GM15510 (cell line): ENCODE measurements at regions not wholly inside any gene's neighbourhood (a gene's known extent, or its start where the extent isn't known, plus 50 kb on each side); places are given as distances from the start of the nearest gene placed in this dataset.

Source experiments
- POLR2A ChIP-seq: IDR thresholded peaks from 3 replicates; pipeline ENCODE4 v1.6.1; 2011; ENCODE audit warnings: borderline replicate concordance; ENCODE audit not compliant: insufficient read length; ENCODE audit errors: extremely low read depth

DNA sequence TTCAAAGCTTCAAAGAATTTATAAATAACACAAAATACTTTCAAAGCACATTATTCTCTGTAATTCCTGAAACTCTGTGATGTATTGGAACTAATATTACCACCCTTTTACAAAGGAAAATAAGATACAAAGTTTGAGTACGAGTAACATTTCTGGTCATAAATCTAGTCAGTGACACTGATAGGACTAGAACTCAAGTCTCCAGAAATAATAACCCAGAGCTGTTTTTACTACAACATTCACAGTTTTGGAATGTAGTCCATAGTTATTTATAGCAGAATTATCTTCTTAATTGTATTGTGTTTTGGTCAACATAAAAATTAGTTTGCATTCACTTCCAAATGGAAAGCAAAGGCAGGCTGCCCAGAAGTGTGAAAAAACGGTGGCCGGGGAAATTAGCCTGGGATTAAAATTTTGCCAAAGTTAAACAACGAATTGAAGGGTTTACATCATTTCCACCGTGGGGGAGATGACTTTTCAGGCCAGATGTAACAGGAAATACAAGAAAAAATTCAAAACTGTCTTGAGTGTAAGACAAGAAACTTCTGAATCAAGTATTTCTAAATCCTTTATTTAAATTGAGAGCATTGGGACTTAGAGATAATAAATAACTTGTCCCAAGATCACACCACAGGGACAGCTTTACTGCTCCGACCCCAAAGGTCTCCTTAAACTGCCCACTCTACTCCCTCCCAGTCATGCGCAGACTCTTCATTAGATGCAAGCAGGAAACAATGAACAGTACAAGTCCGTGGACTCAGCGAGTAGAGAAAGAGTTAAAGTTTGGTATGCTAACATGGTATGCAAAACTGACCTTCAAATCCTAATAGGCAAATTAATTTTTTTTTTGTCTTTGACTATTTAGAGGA lies 74.3 kb upstream of the VGLL4 start:
- no peak for TF ChIP-seq POLR2A

DNA sequence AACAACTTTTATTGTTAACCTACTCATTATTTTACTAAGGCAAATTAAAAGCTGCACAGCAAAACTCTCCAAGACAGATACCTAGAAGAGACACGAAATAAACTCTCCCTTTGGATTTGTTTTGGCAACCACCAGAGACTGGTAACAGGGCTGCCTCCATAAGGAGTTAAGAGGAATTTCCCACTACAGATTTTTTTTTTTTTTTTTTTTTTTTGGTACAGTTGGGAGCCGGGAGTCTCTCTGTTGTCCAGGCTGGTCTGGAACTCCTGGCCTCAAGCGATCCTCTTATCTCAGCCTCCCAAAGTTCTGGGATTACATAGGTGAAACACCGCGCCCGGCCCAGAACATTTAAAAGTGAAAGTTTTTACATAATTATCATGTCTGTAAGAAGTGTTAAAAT lies 73.6 kb upstream of the VGLL4 start:
- no peak for TF ChIP-seq POLR2A

DNA sequence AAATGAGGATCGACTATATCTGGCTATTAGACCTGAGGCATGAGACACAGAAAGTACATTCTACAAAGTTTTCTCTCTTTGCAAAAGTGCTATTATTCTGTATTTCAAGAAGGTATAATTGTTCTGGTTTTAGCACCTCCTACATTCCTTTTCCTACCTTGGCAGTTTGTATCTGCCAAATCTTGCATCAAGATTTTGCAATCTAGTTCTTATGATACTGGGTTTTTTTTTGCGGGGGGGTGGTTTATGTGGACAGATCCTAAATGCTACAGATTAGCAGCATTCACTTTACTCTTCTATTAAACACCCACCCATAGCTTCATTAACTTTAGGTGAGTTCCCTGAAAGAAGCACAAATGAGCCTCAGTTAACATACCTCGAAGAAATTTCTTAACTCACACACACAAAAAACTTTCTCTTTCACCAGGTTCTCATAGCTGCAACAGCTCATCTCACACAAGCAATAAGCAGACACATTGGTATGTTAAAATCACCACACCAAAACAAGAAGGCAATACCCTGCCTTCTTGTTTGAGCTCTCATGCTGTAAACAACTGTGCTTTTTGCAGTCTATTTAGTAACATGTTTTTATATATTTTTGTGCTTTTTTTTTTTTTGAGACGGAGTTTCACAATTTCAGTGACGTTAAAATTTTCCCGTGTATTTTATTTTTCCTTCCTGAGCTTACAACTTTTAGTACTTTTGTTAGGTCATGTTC lies 73.0 kb upstream of the VGLL4 start:
- no peak for TF ChIP-seq POLR2A

DNA sequence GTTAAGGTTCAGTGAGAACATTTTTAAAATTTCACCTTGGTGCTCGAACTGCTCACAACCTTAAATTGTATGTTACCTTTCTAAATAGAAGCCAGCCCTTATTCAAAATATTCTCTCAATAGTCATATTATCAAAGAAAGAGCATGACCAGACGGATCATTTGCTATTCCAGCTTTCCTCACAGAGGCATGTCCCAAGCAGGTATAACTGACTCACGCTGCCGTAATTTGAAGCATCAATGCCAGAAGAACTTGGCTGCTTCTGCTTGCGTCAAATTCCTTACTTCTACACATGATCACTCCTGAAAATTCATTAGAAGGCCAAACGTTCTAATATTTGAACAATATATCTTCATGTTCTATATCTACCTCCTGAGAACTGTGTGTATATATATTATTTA lies 69.5 kb upstream of the VGLL4 start:
- TF ChIP-seq POLR2A, result no peak

DNA sequence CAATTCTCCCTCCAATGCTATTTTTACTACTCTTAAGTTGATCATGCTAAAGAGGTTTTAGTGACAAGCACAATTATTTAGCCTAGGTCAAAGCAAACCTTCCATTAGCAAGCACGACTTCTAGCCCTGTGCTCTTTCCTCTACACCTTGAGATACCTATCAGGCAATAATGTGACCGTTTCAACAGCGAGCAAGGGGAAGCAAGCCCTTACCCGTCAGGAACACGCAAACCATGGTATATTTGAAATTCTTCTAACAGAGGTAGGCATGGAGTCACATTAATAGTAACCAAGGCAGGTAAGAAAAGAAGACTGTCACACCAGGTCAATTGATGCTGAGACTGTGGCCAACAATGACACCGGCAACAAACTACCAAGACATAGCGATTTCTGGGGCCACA lies 68.9 kb upstream of the VGLL4 start:
- TF ChIP-seq POLR2A, result no peak

DNA sequence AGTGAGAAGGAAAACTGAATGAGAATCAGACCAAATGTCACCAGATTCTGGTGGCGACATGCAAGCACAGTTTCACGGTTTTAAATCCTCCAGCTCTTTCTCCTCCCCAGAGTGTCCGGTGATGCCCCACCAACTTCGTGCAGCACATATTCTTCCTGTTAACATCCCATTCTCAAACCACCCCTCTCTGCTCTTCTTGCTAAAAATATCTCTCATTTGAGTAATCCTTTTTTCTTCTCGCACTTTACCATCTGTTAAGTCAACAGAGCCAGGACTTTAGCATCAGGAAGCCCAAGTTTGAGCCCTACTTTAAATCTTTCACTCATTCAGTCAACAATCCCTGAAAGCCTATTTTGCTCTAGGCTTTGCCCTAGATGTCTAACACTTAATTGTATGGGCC lies 68.2 kb upstream of the VGLL4 start:
- no peak for TF ChIP-seq POLR2A

DNA sequence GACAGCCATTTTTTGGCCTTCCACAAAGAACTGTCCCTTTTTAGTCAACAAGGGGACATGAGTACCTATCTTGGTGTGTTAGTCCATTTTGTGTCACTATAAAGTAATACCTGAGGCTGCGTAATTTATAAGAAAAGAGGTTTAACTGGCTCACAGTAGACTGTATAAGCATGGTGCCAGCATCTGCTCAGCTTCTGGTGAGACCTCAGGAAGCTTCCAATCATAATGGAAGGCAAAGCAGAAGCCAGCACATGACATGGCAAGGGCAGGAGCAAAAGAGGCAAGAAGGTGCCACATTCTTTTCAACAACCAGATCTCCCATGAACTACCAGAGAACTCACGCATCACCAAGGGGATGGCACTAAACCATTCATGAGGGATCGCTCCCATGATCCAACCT lies 66.1 kb upstream of the VGLL4 start:
- TF ChIP-seq POLR2A, result no peak

DNA sequence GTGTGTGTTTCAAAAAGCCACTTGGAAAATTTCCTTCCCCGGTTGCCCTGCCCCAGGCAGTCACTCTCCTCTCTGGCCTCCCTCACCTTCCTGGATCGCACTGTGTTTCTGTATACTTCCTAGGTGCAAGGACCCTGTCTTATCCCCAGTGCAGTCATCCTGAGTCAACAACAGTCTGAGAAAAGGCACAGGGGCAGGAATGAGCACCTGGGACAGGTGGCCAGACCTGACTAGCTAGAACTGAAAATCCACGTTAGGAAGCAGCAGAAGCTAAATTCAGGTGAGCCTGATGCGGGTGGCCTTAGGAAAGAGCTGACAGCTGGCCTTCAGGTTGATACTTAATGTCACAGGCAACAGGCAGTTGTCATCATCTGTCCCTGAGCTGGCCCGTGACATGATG lies 62.9 kb upstream of the VGLL4 start:
- TF ChIP-seq POLR2A, result no peak

DNA sequence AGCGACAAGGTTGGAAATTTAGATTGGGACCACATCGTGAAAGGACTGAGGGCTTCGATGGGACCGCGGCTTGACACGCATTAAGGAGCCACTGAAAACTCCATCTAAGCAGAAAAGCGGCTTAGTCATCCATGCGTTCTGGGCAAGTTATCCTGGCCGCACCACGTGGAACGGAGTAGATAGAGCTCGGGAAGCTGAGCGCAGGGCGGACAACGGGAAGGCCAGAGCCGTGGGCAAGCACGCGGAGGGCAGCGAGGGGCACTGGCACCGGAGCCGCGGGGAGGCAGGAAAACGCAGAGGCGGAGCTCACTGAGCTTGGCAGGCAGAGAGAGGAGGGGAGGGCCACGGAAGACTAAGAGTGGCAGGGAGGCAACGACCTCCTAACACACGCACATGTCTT lies 61.3 kb upstream of the VGLL4 start:
- no peak for TF ChIP-seq POLR2A

DNA sequence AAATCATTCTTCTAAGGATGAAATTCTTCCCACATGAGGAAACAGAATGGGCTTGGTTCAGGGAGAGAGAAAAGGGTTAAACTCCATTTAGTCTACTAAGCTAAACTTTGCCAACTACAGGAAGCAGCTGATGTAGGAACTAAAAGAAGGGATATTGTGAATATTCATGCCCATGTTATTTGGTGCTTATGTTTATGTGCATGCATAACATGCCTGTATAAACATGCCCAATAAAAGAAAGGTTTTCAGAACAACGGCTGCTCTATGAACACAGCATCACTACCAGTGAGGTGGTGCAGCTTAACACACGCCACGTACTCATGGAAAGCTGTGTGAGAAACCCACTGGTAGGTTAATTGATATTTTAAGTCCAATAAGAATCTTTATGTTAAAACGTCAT lies 59.4 kb upstream of the VGLL4 start:
- TF ChIP-seq POLR2A, result no peak

DNA sequence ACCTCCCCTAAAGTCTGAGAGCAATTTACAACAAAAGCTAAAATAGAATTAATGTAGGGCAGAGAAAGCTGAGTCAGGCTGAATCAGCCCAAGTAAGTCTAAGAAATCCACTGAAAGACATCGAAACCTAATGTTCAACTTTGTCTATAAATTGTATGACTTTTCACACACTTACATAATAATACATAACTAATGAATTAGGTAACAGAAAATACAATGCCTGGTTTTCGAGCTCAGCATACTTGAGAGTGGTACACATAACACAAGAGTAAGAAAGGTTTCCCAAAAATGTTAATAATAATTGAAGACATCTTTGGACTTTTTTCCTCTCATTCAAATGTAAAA lies 55.3 kb upstream of the VGLL4 start:
- no peak for TF ChIP-seq POLR2A

DNA sequence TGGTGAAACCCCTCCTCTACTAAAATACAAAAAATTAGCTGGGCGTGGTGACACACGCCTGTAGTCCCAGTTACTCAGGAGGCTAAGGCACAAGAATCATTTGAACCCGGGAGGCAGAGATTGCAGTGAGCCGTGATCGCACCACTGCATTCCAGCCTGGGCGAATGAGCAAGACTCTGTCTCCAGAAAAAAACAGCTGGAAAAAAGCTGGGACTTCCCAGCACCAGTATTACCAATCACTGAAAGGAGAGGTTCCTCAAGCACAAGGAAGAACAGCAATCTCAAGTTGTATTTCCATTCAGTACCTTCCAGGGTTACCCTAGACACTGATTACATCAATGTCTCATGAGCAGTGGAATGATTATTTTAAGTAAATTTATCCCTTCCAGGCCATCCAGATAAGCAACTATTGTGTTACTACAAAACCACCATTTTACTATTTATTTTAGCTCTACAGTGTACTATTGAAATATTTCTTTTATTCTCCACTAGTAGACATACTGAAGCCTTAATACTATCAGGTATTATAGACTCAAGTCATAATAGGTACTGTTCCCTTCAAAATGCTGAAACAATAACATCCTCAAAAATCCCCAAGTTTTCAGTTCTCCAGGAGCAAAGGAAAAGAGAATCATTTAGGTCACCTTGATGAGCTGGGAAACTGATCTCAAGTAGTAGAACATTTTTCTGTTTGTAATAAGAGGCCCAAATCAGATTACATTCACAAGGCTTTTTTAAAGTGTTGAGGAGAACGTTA lies 54.8 kb upstream of the VGLL4 start:
- no peak for TF ChIP-seq POLR2A

DNA sequence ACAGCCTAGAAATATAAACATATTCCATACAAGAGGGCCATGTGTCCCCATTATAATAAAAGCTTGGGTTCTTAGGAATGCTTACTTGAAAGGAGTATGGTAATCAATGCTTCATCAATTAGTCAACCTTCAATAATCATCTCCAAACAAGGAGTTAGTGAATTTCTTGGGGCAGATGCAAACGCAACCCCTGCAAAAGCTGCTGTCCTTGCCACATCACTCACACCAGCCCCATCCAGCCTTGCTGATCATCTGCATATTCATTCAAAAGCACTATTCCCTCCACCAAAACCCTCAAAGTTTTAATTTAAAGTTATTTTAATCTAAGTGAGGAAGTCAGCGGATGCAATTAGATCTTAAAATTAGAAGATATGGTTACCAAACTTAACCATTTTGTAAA lies 54.0 kb upstream of the VGLL4 start:
- TF ChIP-seq POLR2A, result no peak

DNA sequence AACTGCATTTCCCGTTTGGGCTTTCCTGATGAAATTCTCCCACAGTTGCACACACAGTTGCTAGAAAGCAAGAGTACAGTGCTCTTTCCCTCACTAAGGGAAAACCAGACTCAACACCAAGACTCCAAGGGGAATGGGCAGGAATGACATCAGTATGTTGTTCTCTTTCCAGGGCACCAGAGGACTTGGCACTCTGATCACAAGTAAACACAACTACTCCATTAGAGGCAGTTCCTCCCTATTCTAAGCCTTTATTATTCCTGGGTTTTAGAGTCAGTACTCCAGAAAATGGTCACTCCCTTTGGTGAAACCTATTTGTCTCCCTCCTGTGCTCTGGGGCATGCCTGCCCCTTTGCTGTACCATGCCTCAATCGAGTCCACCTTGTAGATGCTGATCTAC lies 52.3 kb upstream of the VGLL4 start:
- no peak for TF ChIP-seq POLR2A
